ENCODE measurements at regions not wholly inside any gene's neighbourhood (a gene's known extent, or its start where the extent isn't known, plus 50 kb on each side); places are given as distances from the start of the nearest gene placed in this dataset.

GRCh38 chr11:111183706-111184105 is 61.8 kb upstream of the POU2AF2 start:
- TF ChIP-seq CTCF (IDR thresholded peaks at IDR 0.05; ENCODE audit: low read depth, low read length, missing input control) (no peak), JUND (IDR thresholded peaks at IDR 0.05) (no peak), REST (IDR thresholded peaks at IDR 0.05) (no peak), RAD21 (IDR thresholded peaks at IDR 0.05) (no peak), HNF4A (conservative IDR thresholded peaks at IDR 0.05) (no peak)
